Gastrocnemius medialis (tissue), 4 donors: ENCODE measurements at regions not wholly inside any gene's neighbourhood (a gene's known extent, or its start where the extent isn't known, plus 50 kb on each side); places are given as distances from the start of the nearest gene placed in this dataset.

Experiments used
- CTCF ChIP-seq, 5 experiments: fragments of 450-650 bp in 3 of 5; fragments of 200-600 bp in 2 of 5; sonication (generic) in 2 of 5; IDR thresholded peaks in 4 of 5; conservative IDR thresholded peaks in 1 of 5; 1 replicate in 4 of 5; 2 replicates in 1 of 5; pipeline ENCODE4 v1.5.1; 2016 to 2019; ENCODE audit warnings: antibody characterized with exemption in 5 of 5, mild to moderate bottlenecking in 3 of 5, moderate library complexity in 3 of 5
- POLR2A ChIP-seq, 2 donors: fragments of 450-650 bp; IDR thresholded peaks; one replicate each; pipeline ENCODE4 v1.6.1; 2017; ENCODE audit warnings: antibody characterized with exemption in 2 of 2, mild to moderate bottlenecking in 2 of 2, moderate library complexity in 2 of 2

DNA sequence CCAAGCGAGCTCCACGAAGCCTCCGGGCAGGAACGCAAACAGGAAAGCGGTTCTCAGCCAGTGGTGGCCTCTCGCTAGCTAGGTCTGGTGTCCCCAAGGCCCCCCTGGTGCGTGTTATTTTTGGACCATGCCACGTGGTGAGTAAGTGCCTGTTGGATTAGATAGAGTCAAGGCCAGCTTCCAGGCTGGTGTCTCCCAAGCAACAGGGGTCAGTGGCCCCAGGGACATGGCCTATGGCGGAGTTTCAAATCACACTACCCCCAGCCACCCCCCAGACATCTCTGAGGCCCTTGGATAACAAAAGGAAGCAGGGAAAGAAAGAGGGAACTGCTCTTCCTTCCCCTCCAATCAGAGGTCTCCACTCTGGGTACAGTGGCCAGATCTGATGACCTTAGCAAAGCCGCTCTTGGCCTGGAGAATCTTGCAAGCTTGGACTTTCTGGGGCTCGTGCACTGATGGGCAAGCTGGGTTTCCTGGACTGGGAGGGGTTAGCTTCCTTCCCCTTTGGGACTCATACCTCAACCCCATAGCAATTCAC lies 58.2 kb downstream of the MAF start:
- TF ChIP-seq POLR2A (IDR thresholded peaks at IDR 0.05) (peak; percentile 36 to 44), CTCF (IDR thresholded peaks at IDR 0.05 in 4 of 5, conservative IDR thresholded peaks at IDR 0.05 in 1 of 5) (no peak)
